HUES64 (cell line): ENCODE measurements at regions not wholly inside any gene's neighbourhood (a gene's known extent, or its start where the extent isn't known, plus 50 kb on each side); places are given as distances from the start of the nearest gene placed in this dataset.

Source experiments
- H3K27ac ChIP-seq: 2 replicates; pipeline ENCODE4 v1.7.0; 2013; ENCODE audit warnings: low read depth, low read length, inconsistent platforms
- H3K27me3 ChIP-seq: 2 replicates; pipeline ENCODE4 v1.6.1; 2013; ENCODE audit warnings: mild to moderate bottlenecking, low read length; ENCODE audit not compliant: insufficient read depth
- H3K36me3 ChIP-seq: 2 replicates; pipeline ENCODE4 v1.6.1; 2013; ENCODE audit warnings: mild to moderate bottlenecking, low read length; ENCODE audit not compliant: insufficient read depth
- H3K4me1 ChIP-seq: 2 replicates; pipeline ENCODE4 v1.6.1; 2013; ENCODE audit warnings: mild to moderate bottlenecking, low read length, moderate library complexity; ENCODE audit not compliant: insufficient read depth
- H3K4me3 ChIP-seq: 2 replicates; pipeline ENCODE4 v1.5.1; 2013; ENCODE audit warnings: mild to moderate bottlenecking, low read length, moderate library complexity
- H3K9ac ChIP-seq: 2 replicates; pipeline ENCODE4 v1.6.1; 2013; ENCODE audit warnings: mild to moderate bottlenecking, low read depth, low read length
- H3K9me3 ChIP-seq: 2 replicates; pipeline ENCODE4 v1.6.1; 2013; ENCODE audit warnings: low read depth, low read length; ENCODE audit not compliant: insufficient read depth
- WGBS: fragments of 150-250, 120-280 bp; methylation state at CpG from one replicate; pipeline ENCODE4 v1.1.7; 2013; ENCODE audit warnings: missing lambda C conversion rate; 5-methylcytosine and 5-hydroxymethylcytosine counted together

- H3K9me3 ChIP-seq = no peaks in the 10 kb centered on the region
- WGBS = 98% methylated on average over 2 of the region's 2 CpGs
- H3K4me3 ChIP-seq = no peak overlapping the region
- H3K36me3 ChIP-seq = no peaks in the 10 kb centered on the region
- no peak overlapping the region for H3K27ac ChIP-seq
- H3K9ac ChIP-seq = no peak overlapping the region
- no peaks in the 10 kb centered on the region for H3K4me1 ChIP-seq
- H3K27me3 ChIP-seq = no peaks in the 10 kb centered on the region
These were observed 184.1 kb downstream of the TEX13C start for GRCh38 chrX:125503769-125504168.

GRCh38 chrX:125505207-125505606 is 185.5 kb downstream of the TEX13C start:
- Histone ChIP-seq H3K36me3 (no peaks in the 10 kb centered on the region), H3K4me1 (no peaks in the 10 kb centered on the region), H3K27me3 (no peaks in the 10 kb centered on the region), H3K4me3 (no peak overlapping the region), H3K9me3 (no peaks in the 10 kb centered on the region), H3K9ac (no peak overlapping the region), H3K27ac (no peak overlapping the region)
- WGBS = 85% methylated on average over 2 of the region's 2 CpGs

GRCh38 chrX:125507119-125507518 is 187.4 kb downstream of the TEX13C start:
- no peak overlapping the region for H3K9ac ChIP-seq
- H3K27me3 ChIP-seq = no peaks in the 10 kb centered on the region
- H3K4me3 ChIP-seq = no peak overlapping the region
- H3K36me3 ChIP-seq = no peaks in the 10 kb centered on the region
- no CpG with 5 or more reads among the region's 1 CpG for WGBS
- H3K27ac ChIP-seq = no peak overlapping the region
- no peaks in the 10 kb centered on the region for H3K4me1 ChIP-seq
- H3K9me3 ChIP-seq = no peaks in the 10 kb centered on the region

GRCh38 chrX:125520029-125520428 is 200.4 kb downstream of the TEX13C start:
- 70% methylated on average over 1 of the region's 1 CpG for WGBS
- Histone ChIP-seq H3K9ac (no peak overlapping the region), H3K9me3 (no peaks in the 10 kb centered on the region), H3K36me3 (no peaks in the 10 kb centered on the region), H3K4me3 (no peak overlapping the region), H3K27ac (no peak overlapping the region), H3K27me3 (no peaks in the 10 kb centered on the region), H3K4me1 (no peaks in the 10 kb centered on the region)

GRCh38 chrX:125522752-125523151 is 203.1 kb downstream of the TEX13C start:
- no peak overlapping the region for H3K4me3 ChIP-seq
- H3K27ac ChIP-seq = no peak overlapping the region
- no peak overlapping the region for H3K9ac ChIP-seq
- H3K27me3 ChIP-seq = no peaks in the 10 kb centered on the region
- no peaks in the 10 kb centered on the region for H3K9me3 ChIP-seq
- H3K4me1 ChIP-seq = no peaks in the 10 kb centered on the region
- 50% methylated on average over 2 of the region's 2 CpGs for WGBS
- no peaks in the 10 kb centered on the region for H3K36me3 ChIP-seq

GRCh38 chrX:125532411-125533089 is 212.9 kb downstream of the TEX13C start:
- Histone ChIP-seq H3K36me3 (no peaks in the 10 kb centered on the region), H3K4me1 (no peaks in the 10 kb centered on the region; the same call in 1 of the 2 replicates), H3K9me3 (no peaks in the 10 kb centered on the region), H3K9ac (no peak overlapping the region), H3K4me3 (no peak overlapping the region), H3K27me3 (no peaks in the 10 kb centered on the region), H3K27ac (no peak overlapping the region)
- WGBS = 96% methylated on average over 2 of the region's 2 CpGs

- WGBS = 90% methylated on average over 1 of the region's 3 CpGs
- H3K9me3 ChIP-seq = no peaks in the 10 kb centered on the region
- H3K27ac ChIP-seq = no peak overlapping the region
- H3K4me1 ChIP-seq = no peaks in the 10 kb centered on the region; the same call in 1 of the 2 replicates
- H3K36me3 ChIP-seq = no peaks in the 10 kb centered on the region
- no peak overlapping the region for H3K4me3 ChIP-seq
- H3K9ac ChIP-seq = no peak overlapping the region
- no peaks in the 10 kb centered on the region for H3K27me3 ChIP-seq
These were observed 213.7 kb downstream of the TEX13C start for GRCh38 chrX:125533352-125533751.

- H3K27me3 ChIP-seq = no peaks in the 10 kb centered on the region
- no peak overlapping the region for H3K27ac ChIP-seq
- WGBS = 100% methylated on average over 2 of the region's 3 CpGs
These were observed 224.5 kb downstream of the TEX13C start for GRCh38 chrX:125544031-125544660.

GRCh38 chrX:125544856-125545255 is 225.2 kb downstream of the TEX13C start:
- Histone ChIP-seq H3K36me3 (no peaks in the 10 kb centered on the region), H3K27me3 (no peaks in the 10 kb centered on the region), H3K27ac (no peak overlapping the region), H3K4me1 (no peaks in the 10 kb centered on the region), H3K4me3 (no peak overlapping the region), H3K9ac (no peak overlapping the region), H3K9me3 (no peaks in the 10 kb centered on the region)
- 100% methylated on average over 2 of the region's 2 CpGs for WGBS

More at GRCh38 chrX:125544031-125544660, 224.5 kb downstream of the TEX13C start:
- Histone ChIP-seq H3K4me1 (no peaks in the 10 kb centered on the region), H3K9ac (no peak overlapping the region), H3K9me3 (no peaks in the 10 kb centered on the region), H3K36me3 (no peaks in the 10 kb centered on the region), H3K4me3 (no peak overlapping the region)

- no CpG with 5 or more reads among the region's 1 CpG for WGBS
These were observed 257.8 kb downstream of the TEX13C start for GRCh38 chrX:125577479-125577878.

GRCh38 chrX:125604448-125604847 is 284.8 kb downstream of the TEX13C start:
- Histone ChIP-seq H3K36me3 (no peaks in the 10 kb centered on the region), H3K9me3 (no peaks in the 10 kb centered on the region), H3K4me1 (no peaks in the 10 kb centered on the region), H3K27me3 (no peaks in the 10 kb centered on the region), H3K27ac (no peak overlapping the region), H3K4me3 (no peak overlapping the region), H3K9ac (no peak overlapping the region)

More at GRCh38 chrX:125577479-125577878, 257.8 kb downstream of the TEX13C start:
- no peak overlapping the region for H3K4me3 ChIP-seq
- H3K9me3 ChIP-seq = no peaks in the 10 kb centered on the region
- no peak overlapping the region for H3K27ac ChIP-seq
- H3K27me3 ChIP-seq = no peaks in the 10 kb centered on the region
- no peaks in the 10 kb centered on the region for H3K36me3 ChIP-seq
- H3K4me1 ChIP-seq = no peaks in the 10 kb centered on the region
- no peak overlapping the region for H3K9ac ChIP-seq
